Right cardiac atrium (tissue), 5 donors: ENCODE measurements at regions not wholly inside any gene's neighbourhood (a gene's known extent, or its start where the extent isn't known, plus 50 kb on each side); places are given as distances from the start of the nearest gene placed in this dataset.
A peak's percentile ranks its signal among the peaks of the same experiment; 100 is the strongest.

Experiments used
- ATAC-seq, 2 donors: fragments of 200-7000 bp; cut with Tn5 transposase; one replicate each; pipeline versions ENCODE4 v1.8.0 to v1.9.1; 2020; ENCODE audit warnings: moderate library complexity in 2 of 2, mild to moderate bottlenecking in 1 of 2
- DNase-seq, 3 donors: peaks; one replicate each; pipeline ENCODE4 v3.0.0-alpha.2; 2020
- H3K27ac ChIP-seq: one replicate; pipeline ENCODE4 v1.5.1; 2013; ENCODE audit warnings: mild to moderate bottlenecking, low read length, control low read depth, moderate library complexity
- H3K27me3 ChIP-seq: one replicate; pipeline ENCODE4 v1.6.1; 2013; ENCODE audit not compliant: control insufficient read depth, insufficient read depth
- H3K4me1 ChIP-seq: one replicate; pipeline ENCODE4 v1.6.1; 2013; ENCODE audit warnings: low read length; ENCODE audit not compliant: control insufficient read depth, insufficient read depth
- H3K4me3 ChIP-seq: one replicate; pipeline ENCODE4 v1.5.1; 2013; ENCODE audit warnings: low read length, control low read depth
- H3K9me3 ChIP-seq: one replicate; pipeline ENCODE4 v1.6.1; 2013; ENCODE audit warnings: low read length; ENCODE audit not compliant: control insufficient read depth
- WGBS: extraction: QIAGEN DNeasy Blood & Tissue Kit; methylation state at CpG from one replicate; pipeline ENCODE4 v1.1.7; 2013; 5-methylcytosine and 5-hydroxymethylcytosine counted together
- intact Hi-C, 4 donors: fragments of 100-400 bp; cut with DNase I; formaldehyde crosslinking; loops; one replicate each; pipeline versions ENCODE4 v1.11.0 to v1.14.0; 2022 to 2023
- donor health status: healthy with polysubstance abuse.
- donor health status: DM: no; HTN: yes; CAD: no.
- donor health status: DM: no; HTN: no; CAD: no.
- donor health status: DM: no; HTN: yes; CAD: no; lungs with severe emphysema.
- donor health status: DM: yes; HTN: yes; CAD: no.

- ATAC-seq (peak in 1 of 2 donors; percentile 25), DNase-seq (no peak)
- H3K4me3 ChIP-seq, result no peak overlapping the region
- H3K9me3 ChIP-seq, result no peaks in the 10 kb centered on the region
- 24% methylated on average over 6 of the region's 6 CpGs for WGBS
- no peak overlapping the region for H3K27ac ChIP-seq
- peaks cover 17% of the 10 kb centered on the region for H3K4me1 ChIP-seq
- no peaks in the 10 kb centered on the region for H3K27me3 ChIP-seq
- intact Hi-C loops, result no loop called here
Observed at GRCh38 chr9:110066929-110067716, 140.8 kb downstream of the C9orf152 start.

- H3K27ac ChIP-seq, result no peak overlapping the region
- intact Hi-C loops, result no loop called here
Observed at GRCh38 chr9:110068212-110068611, 139.7 kb downstream of the C9orf152 start.

GRCh38 chr9:110069326-110070248 is 138.4 kb downstream of the C9orf152 start:
- ATAC-seq (peak; percentile 65 to 95), DNase-seq (peak; percentile 65 to 73 (median 67))
- WGBS, result 44% methylated on average over 14 of the region's 14 CpGs
- no peak overlapping the region for H3K4me3 ChIP-seq
- H3K9me3 ChIP-seq, result no peaks in the 10 kb centered on the region
- no peaks in the 10 kb centered on the region for H3K27me3 ChIP-seq
- H3K4me1 ChIP-seq, result peaks cover 15% of the 10 kb centered on the region
- H3K27ac ChIP-seq, result peak overlapping the region; percentile 61
- intact Hi-C loops, result no loop called here

More at GRCh38 chr9:110068212-110068611, 139.7 kb downstream of the C9orf152 start:
- no peak for ATAC-seq
- H3K27me3 ChIP-seq, result no peaks in the 10 kb centered on the region
- H3K4me3 ChIP-seq, result no peak overlapping the region
- peaks cover 20% of the 10 kb centered on the region for H3K4me1 ChIP-seq
- no peaks in the 10 kb centered on the region for H3K9me3 ChIP-seq
- DNase-seq, result no peak

GRCh38 chr9:110072597-110073355 is 135.2 kb downstream of the C9orf152 start:
- intact Hi-C loops, result no loop called here
- DNase-seq, result no peak
- Histone ChIP-seq H3K9me3 (no peaks in the 10 kb centered on the region), H3K27me3 (no peaks in the 10 kb centered on the region), H3K4me1 (peaks cover 11% of the 10 kb centered on the region), H3K4me3 (no peak overlapping the region), H3K27ac (peak overlapping the region; percentile 86)
- 70% methylated on average over 5 of the region's 5 CpGs for WGBS
- no peak for ATAC-seq

GRCh38 chr9:110073356-110073905 is 134.5 kb downstream of the C9orf152 start:
- H3K9me3 ChIP-seq, result no peaks in the 10 kb centered on the region
- H3K27ac ChIP-seq, result peak overlapping the region; percentile 79
- no peaks in the 10 kb centered on the region for H3K27me3 ChIP-seq
- intact Hi-C loops, result no loop called here
- ATAC-seq (peak in 1 of 2 donors; percentile 14), DNase-seq (no peak)
- H3K4me1 ChIP-seq, result peaks cover 11% of the 10 kb centered on the region
- H3K4me3 ChIP-seq, result no peak overlapping the region

GRCh38 chr9:110076894-110077725 is 130.8 kb downstream of the C9orf152 start:
- intact Hi-C loops, result no loop called here
- Histone ChIP-seq H3K4me1 (peaks cover 14% of the 10 kb centered on the region), H3K9me3 (no peaks in the 10 kb centered on the region), H3K27me3 (no peaks in the 10 kb centered on the region), H3K27ac (no peak overlapping the region), H3K4me3 (no peak overlapping the region)
- no peak for DNase-seq
- WGBS, result 79% methylated on average over 13 of the region's 13 CpGs
- no peak for ATAC-seq

- H3K9me3 ChIP-seq, result no peaks in the 10 kb centered on the region
- ATAC-seq, result peak in 1 of 2 donors; percentile 24
- no peaks in the 10 kb centered on the region for H3K27me3 ChIP-seq
- H3K4me1 ChIP-seq, result peaks cover 13% of the 10 kb centered on the region
- intact Hi-C loops, result no loop called here
- DNase-seq, result no peak
- 58% methylated on average over 7 of the region's 7 CpGs for WGBS
- no peak overlapping the region for H3K4me3 ChIP-seq
- H3K27ac ChIP-seq, result no peak overlapping the region
Observed at GRCh38 chr9:110077925-110078324, 130.0 kb downstream of the C9orf152 start.

- no peak for DNase-seq
- H3K27ac ChIP-seq, result no peak overlapping the region
- H3K4me3 ChIP-seq, result no peak overlapping the region
- H3K27me3 ChIP-seq, result no peaks in the 10 kb centered on the region
- peaks cover 13% of the 10 kb centered on the region for H3K4me1 ChIP-seq
- intact Hi-C loops, result no loop called here
- no peaks in the 10 kb centered on the region for H3K9me3 ChIP-seq
- WGBS, result 32% methylated on average over 4 of the region's 4 CpGs
- no peak for ATAC-seq
Observed at GRCh38 chr9:110078604-110079003, 129.4 kb downstream of the C9orf152 start.

GRCh38 chr9:110081395-110081794 is 126.6 kb downstream of the C9orf152 start:
- Histone ChIP-seq H3K9me3 (no peaks in the 10 kb centered on the region), H3K27me3 (no peaks in the 10 kb centered on the region), H3K4me1 (peaks cover 13% of the 10 kb centered on the region), H3K27ac (peak overlapping the region; percentile 96), H3K4me3 (no peak overlapping the region)
- 23% methylated on average over 3 of the region's 3 CpGs for WGBS
- intact Hi-C loops, result no loop called here
- DNase-seq (no peak), ATAC-seq (peak; percentile 43 to 62)

- intact Hi-C loops, result no loop called here
- Histone ChIP-seq H3K4me3 (no peak overlapping the region), H3K4me1 (peaks cover 13% of the 10 kb centered on the region), H3K9me3 (no peaks in the 10 kb centered on the region), H3K27me3 (no peaks in the 10 kb centered on the region), H3K27ac (no peak overlapping the region)
- WGBS, result 79% methylated on average over 3 of the region's 3 CpGs
- DNase-seq (no peak), ATAC-seq (no peak)
Observed at GRCh38 chr9:110083866-110084265, 124.1 kb downstream of the C9orf152 start.
